ENCODE measurements at regions not wholly inside any gene's neighbourhood (a gene's known extent, or its start where the extent isn't known, plus 50 kb on each side); places are given as distances from the start of the nearest gene placed in this dataset.

DNA sequence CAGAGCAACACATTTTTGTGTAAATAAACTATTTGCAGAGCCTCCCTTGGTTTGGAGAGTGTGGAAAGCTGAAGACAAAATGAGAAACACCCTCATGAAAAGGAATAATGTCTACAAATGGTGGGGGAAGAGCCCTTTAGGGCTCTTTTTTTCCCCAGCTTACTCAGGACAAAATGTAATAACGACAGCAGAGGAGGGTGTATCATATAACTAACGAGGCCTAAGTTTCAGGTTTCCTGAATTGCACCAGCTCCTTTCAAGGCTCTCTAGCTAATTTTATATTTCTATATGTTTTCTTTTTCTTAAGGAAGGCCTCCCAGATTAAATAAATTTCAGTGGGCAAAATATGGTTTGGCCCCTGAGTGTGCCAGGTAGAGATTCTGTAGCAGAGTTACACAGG lies 116.3 kb downstream of the FEM1C start:
- TF ChIP-seq CBFB (IDR thresholded peaks at IDR 0.05; ENCODE audit: low read depth) (no peak), FOXM1 (IDR thresholded peaks at IDR 0.05; ENCODE audit: low read depth, low read length) (no peak), ATF2 (IDR thresholded peaks at IDR 0.05; ENCODE audit: low read length) (no peak), CHD2 (IDR thresholded peaks at IDR 0.05; ENCODE audit: borderline replicate concordance, low read depth, low read length) (no peak), SPI1 (IDR thresholded peaks at IDR 0.05; ENCODE audit: borderline replicate concordance, insufficient read depth, low read depth, low read length) (no peak), PAX8 (IDR thresholded peaks at IDR 0.05) (no peak), ZZZ3 (IDR thresholded peaks at IDR 0.05; ENCODE audit: control insufficient read depth, insufficient read length, low read depth) (no peak), SKIL (IDR thresholded peaks at IDR 0.05; ENCODE audit: low read depth, poor library complexity, severe bottlenecking) (no peak), RUNX3 (IDR thresholded peaks at IDR 0.05; ENCODE audit: low read length) (no peak), SMAD5 (IDR thresholded peaks at IDR 0.05; ENCODE audit: low read depth) (no peak), CBX5 (IDR thresholded peaks at IDR 0.05; ENCODE audit: low read depth) (no peak), TCF12 (IDR thresholded peaks at IDR 0.05; ENCODE audit: low read depth, low read length) (no peak)
- TF ChIP-seq, protein P1, sequence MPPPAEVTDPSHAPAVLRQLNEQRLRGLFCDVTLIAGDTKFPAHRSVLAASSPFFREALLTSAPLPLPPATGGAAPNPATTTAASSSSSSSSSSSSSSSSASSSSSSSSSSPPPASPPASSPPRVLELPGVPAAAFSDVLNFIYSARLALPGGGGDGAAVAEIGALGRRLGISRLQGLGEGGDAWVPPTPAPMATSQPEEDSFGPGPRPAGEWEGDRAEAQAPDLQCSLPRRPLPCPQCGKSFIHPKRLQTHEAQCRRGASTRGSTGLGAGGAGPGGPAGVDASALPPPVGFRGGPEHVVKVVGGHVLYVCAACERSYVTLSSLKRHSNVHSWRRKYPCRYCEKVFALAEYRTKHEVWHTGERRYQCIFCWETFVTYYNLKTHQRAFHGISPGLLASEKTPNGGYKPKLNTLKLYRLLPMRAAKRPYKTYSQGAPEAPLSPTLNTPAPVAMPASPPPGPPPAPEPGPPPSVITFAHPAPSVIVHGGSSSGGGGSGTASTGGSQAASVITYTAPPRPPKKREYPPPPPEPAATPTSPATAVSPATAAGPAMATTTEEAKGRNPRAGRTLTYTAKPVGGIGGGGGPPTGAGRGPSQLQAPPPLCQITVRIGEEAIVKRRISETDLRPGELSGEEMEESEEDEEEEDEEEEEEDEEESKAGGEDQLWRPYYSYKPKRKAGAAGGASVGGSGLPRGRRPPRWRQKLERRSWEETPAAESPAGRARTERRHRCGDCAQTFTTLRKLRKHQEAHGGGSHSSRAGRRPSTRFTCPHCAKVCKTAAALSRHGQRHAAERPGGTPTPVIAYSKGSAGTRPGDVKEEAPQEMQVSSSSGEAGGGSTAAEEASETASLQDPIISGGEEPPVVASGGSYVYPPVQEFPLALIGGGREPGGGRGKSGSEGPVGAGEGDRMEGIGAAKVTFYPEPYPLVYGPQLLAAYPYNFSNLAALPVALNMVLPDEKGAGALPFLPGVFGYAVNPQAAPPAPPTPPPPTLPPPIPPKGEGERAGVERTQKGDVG (CRISPR knock-in tag; IDR thresholded peaks at IDR 0.05), result no peak
- POLR2A ChIA-PET, result no interaction called here
- SMC1A ChIA-PET (ENCODE audit: uncharacterized antibody, unreplicated experiment), result interaction anchor here (1.4 kb wide), 1 partner anchor 13 kb away, joined by 3 read pairs; no protein-coding TSS in a partner anchor

More for the DNA sequence above, 116.3 kb downstream of the FEM1C start:
- Histone ChIP-seq H2AFZ (ENCODE audit: control insufficient read depth, low read depth, low read length) (no peak overlapping the region), H3K9ac (ENCODE audit: control insufficient read depth, insufficient read depth, low read length) (no peak overlapping the region), H3K4me2 (ENCODE audit: control insufficient read depth, insufficient read depth) (no peak overlapping the region), H3K4me3 (no peak overlapping the region), H3K27ac (ENCODE audit: control insufficient read depth, insufficient read depth) (no peak overlapping the region), H4K20me1 (ENCODE audit: control insufficient read depth, insufficient read depth) (no peaks in the 10 kb centered on the region), H3K9me3 (replicated peaks; ENCODE audit: control insufficient read depth, insufficient read depth, low read length) (no peaks in the 10 kb centered on the region; the same call in 2 of the 3 replicates), H3K79me2 (ENCODE audit: control insufficient read depth, insufficient read depth, low read length) (no peaks in the 10 kb centered on the region), H3K4me1 (ENCODE audit: control insufficient read depth, insufficient read depth, low read length) (no peaks in the 10 kb centered on the region), H3K36me3 (ENCODE audit: control insufficient read depth in 2 of 2, insufficient read depth in 2 of 2, low read length in 1 of 2) (no peaks in the 10 kb centered on the region), H3K27me3 (replicated peaks in 1 of 2; ENCODE audit: control insufficient read depth in 2 of 2, insufficient read depth in 2 of 2, low read length in 1 of 2) (no peaks in the 10 kb centered on the region)
- no TSS peak for BruUV-seq (replicated peaks)
- RAD21 ChIA-PET (ENCODE audit: unreplicated experiment), result no interaction called here
- CTCF ChIA-PET, result no interaction called here
- WGBS (ENCODE audit: insufficient coverage, insufficient replicate concordance, low lambda C conversion rate, missing lambda C conversion rate), result 4% methylated on average over 2 of the region's 2 CpGs
- in situ Hi-C loops (cut with MboI), result no loop called here
- no peak for FAIRE-seq
- intact Hi-C loops (cut with micrococcal nuclease; ENCODE audit: unreplicated experiment), result no loop called here
- DNase-seq (ENCODE audit: low read depth, low spot score), result no peak
- ATAC-seq, result no peak

Measured in GM12878 (cell line).